Glomerular endothelial cell (primary cell): ENCODE measurements at regions not wholly inside any gene's neighbourhood (a gene's known extent, or its start where the extent isn't known, plus 50 kb on each side); places are given as distances from the start of the nearest gene placed in this dataset.

Experiments
- DNase-seq: peaks from one replicate; pipeline ENCODE4 v3.0.0-alpha.2; 2011; ENCODE audit warnings: low read depth, low spot score; ENCODE audit errors: extremely low read depth

DNA sequence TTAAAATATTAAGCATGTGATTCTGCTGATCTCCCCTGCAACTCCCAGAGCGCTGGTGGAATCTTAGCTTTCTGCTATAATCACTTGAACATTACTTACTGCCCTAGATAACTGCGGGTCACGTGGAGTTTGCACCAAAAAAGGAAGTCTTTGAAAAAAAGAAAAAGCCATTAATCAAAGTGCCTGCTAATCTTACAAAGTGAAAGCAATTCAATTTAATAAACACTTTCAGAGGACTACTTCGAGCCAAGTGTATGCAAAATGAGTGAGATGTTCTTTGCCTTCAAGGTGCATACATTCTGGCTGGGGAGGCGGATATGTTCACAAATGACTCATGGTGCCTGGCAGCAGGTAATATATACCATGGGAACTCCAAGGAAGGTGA is 109.9 kb upstream of the GAP43 start:
- no peak for DNase-seq

DNA sequence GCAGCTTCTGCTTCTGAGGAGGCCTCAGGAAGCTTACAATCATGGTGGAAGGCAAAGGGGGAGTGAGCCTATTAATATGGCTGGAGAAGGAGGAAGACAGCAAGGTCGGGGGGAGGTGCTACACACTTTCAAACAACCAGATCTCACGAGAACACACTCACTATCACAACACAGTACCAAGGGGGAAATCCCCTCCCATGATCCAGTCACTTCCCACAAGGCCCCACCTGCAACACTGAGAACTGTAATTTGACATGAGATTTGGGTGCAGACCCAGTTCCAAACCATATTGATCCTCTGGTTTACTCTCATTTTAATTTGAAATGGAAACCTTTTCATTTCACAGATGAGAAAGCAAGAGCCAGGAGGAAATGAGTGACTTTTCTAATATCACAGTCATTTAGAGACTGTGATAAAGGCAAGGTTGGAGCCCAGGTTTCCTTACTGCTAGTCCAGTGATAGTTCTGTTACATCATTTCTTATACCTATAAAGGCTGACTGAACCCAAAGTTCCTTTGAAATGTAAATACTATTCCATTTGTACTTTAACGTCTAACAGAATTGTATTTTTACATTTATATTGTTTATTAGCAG is 105.8 kb upstream of the GAP43 start:
- no peak for DNase-seq

DNA sequence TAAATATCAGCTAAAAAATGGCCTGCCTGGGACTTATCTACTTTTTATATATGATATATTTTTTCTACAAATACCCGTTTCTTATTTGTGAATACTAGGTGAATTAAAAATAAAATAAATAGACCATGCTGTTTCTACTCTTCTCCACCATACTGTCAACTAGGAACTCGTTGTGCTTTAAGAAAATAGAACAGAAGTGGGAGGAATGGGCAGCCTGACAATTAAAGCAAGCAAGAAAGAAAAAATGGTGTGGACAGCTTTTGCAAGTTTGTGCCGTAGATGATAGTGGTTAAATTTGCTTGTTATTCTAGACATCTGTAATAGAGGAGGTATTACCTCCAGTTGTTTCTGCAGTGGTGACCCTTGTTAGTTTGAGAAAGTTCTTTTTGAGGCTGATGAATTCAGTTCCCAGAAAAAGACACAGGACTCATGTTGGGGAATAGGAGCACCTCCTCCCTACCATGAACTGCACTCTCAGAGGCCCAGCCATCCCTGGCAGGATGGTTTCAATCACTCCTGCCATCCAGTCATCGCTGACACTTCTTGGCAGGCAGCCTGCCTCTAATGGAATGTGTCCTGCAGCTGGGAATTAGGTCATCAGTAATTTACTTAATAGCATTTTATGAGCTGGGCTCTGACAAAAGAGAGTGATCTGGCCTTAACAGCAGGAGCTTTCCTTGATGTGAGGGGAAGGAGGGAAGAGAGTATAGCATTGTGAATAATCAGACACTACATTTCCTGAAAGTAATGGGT is 105.0 kb upstream of the GAP43 start:
- no peak for DNase-seq

- DNase-seq, result no peak
Observed at GRCh38 chr3:115520241-115520640, 103.1 kb upstream of the GAP43 start.

DNA sequence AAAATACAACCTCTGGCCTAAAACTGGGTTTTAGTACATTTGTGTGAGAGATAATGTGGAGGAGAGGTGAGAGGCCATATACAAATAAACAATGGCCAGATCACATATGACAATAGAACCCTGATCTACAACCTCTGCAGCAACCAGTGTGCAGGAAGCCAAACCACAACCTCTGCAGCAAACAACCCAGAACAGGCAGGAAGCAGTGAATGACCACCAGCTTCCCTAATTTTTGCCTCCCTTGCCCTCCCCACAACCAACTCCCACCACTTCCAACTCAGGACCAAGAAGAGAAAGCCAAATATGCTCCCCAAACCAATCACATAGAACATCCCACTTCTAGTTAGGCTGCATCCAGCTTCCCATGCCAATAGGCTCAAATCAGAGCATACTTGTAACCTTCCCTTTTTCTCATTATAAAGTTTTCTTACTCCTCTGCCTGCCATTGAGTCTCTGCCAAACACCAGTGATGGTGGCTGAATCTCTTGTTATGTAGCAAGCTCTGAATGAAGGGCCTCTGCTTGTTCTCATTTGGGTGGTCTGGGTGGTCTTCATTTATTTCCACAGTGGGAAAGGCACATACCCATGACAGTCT is 102.6 kb upstream of the GAP43 start:
- no peak for DNase-seq

DNA sequence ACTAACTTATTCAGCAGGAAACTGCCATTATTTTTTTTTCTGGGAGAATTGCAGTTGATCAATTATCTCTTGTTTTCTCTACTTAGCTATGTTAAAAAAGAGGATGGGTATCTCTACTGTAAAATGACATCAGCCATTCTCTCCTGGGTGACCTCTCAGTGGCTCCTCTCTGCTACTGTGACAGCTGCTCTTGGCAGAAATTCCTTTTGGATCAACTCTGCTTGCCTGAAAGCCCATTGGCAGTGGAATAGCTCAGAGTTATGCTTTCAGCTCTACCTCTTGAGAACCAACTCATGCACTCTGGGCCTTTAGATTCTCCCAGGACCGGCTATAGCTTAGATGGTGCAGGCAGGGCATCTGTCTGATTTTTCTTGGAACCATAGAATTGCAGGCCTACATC is 99.9 kb upstream of the GAP43 start:
- DNase-seq, result no peak

- DNase-seq, result no peak
Observed at GRCh38 chr3:115524549-115524948, 98.8 kb upstream of the GAP43 start.

DNA sequence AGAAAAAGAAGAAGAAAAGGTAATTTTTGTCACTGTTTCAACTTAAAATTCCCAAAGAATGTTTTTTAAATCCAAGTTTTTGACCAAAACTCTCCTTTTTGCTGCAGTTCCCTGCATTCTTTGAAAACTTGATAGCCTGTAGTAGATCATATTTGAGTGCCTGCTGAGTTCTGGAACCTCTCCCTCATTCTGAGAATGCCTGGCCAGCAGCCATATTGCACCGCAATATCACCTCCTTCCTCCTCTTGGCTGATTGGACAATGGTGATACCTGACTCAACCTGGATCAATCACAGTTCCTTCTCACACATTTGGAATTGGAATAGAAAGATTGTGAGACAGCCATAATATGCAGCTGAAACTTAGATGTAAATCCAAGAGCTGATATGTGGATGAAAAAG is 97.6 kb upstream of the GAP43 start:
- no peak for DNase-seq

DNA sequence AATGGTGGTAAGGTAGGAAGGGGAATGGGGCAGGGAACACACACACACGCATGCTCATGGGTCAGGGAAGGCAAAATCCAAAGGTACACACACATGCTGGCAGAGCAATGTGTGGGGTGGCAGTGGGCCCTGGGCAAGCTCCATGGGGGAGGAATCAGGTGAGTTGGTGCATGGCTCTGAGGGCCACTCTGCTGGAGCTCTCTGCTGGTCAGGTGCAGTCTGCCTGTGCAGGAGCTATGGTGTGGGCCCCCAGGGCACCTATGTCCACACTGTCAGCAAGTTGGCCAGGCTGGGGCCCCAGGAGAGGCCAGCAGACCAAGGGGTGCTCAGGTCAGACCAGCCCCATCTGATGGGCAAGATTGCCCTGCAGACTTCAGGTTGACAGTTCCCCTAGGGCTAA is 90.1 kb upstream of the GAP43 start:
- DNase-seq, result no peak

DNA sequence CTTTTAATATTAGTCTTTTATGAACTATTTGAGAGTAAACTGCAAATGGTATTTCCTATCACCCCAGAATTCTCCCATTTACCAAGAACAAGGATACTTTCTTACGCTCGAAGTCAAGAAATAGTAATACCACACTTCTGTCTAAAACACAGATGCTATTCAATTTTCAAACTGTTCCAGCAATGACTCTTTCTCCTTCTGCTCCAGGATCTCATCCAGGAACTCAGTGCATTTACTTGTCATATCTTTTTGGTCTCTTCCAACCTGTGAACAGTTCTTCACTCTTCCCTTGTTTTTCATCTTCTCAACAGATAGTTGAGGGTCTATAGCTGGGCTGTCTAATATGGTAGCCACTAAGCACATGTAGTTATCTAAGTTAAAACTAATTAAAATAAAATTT is 87.1 kb upstream of the GAP43 start:
- DNase-seq, result no peak

GRCh38 chr3:115537669-115538068 is 85.6 kb upstream of the GAP43 start:
- no peak for DNase-seq

- DNase-seq, result no peak
Observed at GRCh38 chr3:115547207-115547606, 76.1 kb upstream of the GAP43 start.

GRCh38 chr3:115548611-115549010 is 74.7 kb upstream of the GAP43 start:
- no peak for DNase-seq

- DNase-seq, result no peak
Observed at GRCh38 chr3:115549071-115549470, 74.2 kb upstream of the GAP43 start.

GRCh38 chr3:115550285-115550761 is 73.0 kb upstream of the GAP43 start:
- no peak for DNase-seq

DNA sequence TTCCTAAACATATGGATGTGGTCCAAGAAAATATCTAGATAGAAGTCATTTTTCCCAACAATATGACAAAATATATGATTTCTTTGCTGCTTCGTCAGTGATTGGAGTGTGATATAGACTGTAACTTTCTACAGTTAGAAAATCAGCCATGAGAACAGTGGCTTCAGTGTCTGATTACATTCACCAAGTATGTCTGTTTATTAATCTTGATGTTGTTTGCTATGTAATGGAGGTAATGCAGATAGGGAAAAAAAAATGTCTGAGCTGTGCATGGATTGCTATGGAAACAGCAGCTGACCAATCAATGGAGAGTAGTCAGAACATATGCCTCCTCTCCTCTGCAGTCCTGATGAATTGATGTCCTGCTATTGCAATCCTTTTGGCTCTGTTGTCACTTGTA is 72.3 kb upstream of the GAP43 start:
- no peak for DNase-seq

- DNase-seq, result no peak
Observed at GRCh38 chr3:115552007-115552406, 71.3 kb upstream of the GAP43 start.

DNA sequence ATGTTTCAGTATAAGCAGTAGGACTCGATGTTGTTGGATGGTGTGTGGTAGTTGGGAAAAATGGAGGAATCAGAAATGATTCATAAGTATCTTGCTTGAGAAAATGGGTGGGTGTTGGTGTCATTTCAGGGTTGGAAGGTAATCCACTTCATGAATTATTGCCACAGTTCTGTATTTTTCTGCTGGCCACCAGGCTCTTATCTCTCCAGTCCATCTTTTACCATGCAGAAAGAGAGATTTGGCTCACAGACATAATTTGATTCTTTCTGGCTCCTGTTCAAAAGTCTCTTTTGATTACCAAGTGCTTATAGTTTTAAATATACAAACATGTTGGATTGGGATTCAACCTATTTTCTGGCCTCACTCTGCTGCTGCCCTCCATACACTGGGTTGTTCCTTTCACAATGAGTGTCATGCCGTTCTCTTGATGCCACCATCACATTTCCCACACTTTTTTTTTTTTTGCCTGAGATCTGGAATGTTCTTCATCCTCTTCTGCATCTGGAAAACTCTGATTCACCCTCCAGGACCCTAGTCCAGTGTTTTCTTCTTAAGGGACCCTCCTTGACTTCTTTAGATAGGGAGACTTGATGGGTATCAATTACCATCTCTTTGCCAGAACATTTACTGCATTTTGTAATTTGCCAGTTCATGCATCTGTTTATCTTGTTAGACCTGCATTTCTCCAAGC is 69.4 kb upstream of the GAP43 start:
- no peak for DNase-seq

GRCh38 chr3:115554487-115554807 is 68.9 kb upstream of the GAP43 start:
- DNase-seq, result no peak

- DNase-seq, result no peak
Observed at GRCh38 chr3:115562636-115563267, 60.6 kb upstream of the GAP43 start.

GRCh38 chr3:115563984-115564383 is 59.3 kb upstream of the GAP43 start:
- no peak for DNase-seq
